ENCODE measurements at regions not wholly inside any gene's neighbourhood (a gene's known extent, or its start where the extent isn't known, plus 50 kb on each side); places are given as distances from the start of the nearest gene placed in this dataset.

DNA sequence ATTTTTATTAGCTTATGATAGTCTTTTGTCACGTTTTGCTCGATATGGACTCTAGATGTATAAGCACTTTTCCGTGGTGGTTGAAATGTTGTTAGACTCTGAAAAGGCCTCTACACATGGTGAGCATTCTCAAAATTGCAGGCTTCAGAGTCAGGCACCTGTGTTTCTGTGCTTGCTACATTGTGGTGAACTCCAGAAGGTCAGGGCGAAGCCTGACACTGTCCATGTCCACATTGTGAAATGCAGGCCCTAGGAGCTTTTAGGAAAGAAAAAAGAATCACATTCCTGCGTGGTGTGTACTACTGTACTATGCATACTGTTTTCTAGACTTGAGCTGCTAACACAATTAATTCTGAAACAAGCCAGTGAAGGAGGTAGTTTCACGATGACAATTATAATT, 86.3 kb downstream of the HS3ST1 start:
- no peak for FAIRE-seq

DNA sequence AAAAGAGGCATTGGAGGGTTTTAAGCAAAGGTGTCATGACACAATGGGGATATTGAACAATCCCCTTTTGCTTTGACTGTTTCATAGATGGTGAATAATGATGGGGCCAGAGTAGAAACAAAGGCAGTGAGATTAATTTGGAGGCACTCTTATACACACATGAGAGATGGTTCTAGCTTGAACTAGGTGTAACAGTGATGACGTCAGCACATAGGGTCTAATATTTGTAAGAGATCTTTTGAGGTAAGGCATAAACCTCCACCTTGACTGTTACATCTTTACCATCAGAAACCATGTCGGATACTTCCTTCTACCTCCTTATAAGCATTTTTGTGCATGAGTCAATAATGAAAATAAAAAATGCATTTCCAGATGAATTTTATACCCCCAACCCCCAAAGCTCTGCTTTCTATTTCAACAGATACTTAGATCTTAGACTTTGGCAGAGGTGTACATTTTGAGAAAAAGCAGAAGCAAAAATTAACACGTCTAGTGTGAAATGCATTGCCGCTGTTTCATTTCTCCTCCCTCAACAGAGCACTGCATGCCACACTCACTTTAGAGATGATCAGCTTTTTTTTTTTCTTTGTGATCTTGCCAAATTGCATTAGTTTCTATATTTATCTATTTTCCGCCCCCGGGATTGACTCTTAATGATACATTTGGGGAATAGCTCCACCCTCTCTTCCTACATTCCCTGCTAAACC, 87.2 kb downstream of the HS3ST1 start:
- no peak for FAIRE-seq

DNA sequence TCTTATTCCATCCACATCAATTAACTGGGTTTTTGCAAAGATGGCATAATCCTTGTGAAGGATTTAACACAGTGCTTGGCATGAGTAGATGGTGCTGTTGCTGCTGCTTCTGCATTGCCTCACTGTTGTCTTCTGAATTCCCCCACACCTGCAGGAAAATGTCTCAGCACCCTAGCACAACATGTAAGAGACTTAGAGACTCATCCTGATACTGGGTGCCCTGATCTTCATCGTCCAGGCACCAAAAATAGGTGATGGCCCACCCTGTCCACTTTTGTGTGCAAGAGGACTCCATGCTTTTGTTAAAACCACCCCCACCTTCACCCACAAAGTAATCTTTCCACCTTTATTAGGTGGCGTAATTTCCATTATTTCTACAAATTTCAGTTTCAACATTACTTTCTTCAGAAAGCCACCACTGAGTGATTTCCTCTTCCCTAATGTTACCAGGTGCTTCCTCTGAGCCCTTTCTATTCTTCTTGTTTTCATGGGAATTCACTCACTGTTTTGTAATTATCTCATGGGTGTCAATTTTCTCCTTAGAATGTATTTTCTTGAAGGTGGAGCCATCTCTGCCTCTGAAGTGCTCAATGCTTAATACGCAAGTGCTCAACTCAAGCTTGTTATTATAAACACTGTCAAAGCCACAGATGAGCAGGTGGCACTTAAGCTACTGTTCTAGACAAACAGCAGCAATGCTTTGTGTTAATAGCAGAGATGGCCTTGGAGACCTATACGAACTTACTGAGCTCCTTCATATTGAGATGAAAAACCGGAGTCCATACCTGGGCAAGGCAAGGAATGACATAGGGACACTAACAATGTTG, 89.5 kb downstream of the HS3ST1 start:
- no peak for FAIRE-seq

DNA sequence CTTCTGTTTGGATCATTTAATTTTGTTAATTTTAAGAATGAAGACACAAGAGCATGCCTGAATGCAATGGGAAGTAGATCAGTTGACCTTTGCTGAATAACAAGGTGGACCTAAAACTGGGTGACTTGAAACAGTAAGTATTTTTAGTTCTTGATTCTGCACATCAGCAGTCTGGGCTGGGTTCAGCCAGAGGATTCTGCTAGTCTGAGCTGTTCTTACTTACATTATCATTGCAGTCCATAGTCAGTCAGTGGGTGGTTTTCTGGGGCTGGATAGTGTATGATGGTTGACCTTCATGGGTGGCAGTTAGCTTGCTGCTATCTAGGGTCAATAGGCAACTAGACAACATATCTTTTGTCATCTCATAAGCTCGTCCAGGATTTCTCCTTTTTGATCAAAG, 91.4 kb downstream of the HS3ST1 start:
- FAIRE-seq, result no peak

DNA sequence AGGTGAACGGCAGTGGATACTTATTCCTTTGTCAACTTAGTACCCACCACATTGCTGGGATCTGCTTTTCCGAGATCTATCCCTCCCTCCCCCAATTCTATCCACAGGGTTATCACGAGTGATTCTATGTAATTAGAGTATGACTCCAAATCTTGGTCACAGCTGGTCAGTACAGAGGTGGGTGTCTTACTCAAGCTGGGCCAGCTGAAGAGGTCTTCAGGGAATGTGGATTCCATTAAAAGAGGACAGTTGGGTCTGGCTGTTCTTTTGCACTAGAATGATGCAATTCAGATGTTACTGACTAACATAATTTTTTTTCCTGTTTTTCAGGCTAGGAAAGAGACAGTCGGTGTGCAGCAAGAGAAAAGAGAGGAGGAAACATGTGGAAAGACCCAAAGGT, 92.3 kb downstream of the HS3ST1 start:
- FAIRE-seq, result no peak

DNA sequence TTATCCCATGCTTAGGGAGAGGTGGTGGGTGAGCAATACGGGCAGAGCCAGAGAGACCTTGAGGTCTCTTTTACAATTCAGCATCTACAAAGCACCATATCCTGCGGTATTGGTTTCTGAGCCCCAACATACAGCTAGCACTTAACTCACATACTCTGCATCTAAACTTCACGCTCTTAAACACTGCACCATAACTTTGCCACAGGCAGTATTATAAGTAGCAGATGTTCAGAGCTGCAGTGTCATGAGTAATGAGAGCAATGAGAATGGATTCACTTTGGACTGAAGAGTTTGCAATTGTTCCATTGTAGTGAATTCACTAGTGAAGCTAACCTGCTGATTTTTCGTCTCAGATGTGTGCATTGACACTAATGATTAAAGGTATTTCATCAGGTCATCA, 93.8 kb downstream of the HS3ST1 start:
- FAIRE-seq, result no peak

DNA sequence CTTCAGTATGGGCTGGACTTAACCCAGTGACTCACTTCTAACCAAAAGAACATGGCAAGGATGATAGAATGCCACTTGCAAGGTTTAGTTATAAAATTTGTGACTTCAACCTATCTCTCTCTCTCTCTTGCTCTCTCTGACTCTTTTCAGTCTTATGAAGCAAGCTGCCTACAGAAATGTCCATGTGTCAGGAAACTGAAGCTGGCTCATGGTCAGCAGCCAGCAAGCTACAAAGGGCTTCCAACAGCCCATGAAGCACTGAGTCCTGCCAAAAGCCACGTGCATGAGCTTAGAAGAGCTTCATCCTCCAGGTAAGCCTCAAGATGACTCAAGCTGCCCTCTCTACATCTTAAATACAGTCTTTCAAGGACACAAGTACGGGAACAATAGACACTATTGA, 100.3 kb downstream of the HS3ST1 start:
- FAIRE-seq, result no peak

DNA sequence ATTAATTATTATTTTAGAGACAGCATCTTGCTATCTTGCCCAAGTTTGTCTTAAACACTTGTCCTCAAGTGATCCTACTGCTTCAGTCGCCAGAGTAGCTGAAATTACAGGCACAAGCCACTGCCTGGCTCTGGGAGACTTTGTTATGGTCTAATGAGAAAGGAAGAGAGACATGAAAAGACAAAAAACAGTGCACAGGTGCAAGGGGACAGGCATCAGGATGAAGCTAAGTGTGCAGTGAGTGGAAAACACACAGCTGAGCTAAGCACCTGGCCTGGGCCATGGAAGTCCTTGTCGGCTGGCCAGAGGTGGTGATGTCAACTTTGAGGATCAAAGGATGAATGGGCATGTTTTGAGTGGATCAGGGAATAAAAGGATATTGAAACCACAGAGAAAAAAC, 102.7 kb downstream of the HS3ST1 start:
- FAIRE-seq, result no peak

DNA sequence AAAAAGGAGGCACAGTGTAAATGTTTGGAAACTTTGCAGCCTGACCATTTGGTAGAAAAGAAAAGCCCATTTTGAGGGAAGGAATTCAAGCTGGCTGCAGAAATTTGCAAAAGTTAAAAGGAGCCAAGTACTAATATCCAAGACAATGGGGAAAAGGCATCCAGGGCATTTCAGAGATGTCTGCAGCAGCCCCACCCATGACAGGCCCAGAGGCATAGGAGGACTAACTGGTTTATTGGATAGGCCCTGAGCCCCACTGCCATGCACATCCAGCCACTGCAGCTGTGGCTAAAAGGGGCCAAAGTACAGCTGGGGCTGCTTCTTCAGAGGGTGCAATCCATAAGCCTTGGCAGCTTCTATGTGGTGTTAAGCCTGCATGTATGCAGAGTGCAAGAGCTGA, 104.9 kb downstream of the HS3ST1 start:
- no peak for FAIRE-seq

DNA sequence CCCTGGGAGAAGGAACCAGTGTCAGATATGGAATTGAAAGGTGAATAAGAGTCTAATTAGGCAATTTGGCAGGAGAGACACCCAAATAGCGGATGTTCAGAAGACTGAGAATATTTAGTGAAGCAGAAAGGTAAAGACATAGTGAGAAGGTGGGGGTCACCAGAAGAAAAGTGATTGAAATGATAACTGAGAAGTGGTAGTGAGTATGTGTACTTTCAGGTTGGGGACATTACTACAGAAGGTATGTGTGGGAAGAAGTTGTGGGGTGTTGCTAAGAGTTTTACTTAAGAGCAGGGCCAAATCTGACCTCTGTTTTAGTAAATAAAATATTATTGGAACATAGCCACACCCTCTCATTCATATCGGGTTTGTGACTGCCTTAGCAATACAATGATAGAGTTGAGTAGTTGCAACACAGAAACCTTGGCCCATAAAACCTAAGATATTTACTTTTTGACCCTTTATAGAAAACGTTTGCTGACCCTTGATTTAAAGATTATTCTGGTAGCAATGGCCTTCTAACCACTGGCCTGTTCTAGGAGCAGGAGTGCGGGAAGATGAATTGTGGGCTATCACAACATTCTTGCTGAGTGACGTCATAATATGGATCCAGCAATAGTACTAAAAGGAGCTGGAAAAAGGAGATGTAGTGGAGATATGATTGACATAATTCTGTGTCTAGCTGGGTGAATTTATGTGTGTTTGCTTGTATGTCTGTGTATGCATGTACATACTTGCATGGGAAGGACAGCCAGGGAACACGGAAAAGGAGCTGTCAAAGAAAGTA, 115.3 kb downstream of the HS3ST1 start:
- FAIRE-seq, result no peak

DNA sequence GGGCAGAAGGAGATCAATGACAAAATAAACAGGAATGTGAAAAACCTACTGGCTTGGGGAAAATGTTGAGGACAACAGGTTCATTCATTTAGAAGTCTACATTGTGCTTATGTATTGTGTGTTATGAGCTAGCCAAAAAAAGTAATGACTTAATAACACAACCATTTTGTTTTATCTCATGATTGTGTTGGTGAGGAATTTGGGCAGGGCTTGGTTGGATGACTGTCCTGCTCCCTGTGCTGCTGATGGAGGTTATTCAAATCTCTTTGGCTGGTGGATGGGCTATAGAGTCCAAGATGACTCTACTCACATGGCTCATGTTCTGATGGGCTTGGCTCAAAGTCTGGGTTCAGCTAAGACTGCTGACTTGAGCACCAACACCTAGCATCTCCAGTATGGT, 116.3 kb downstream of the HS3ST1 start:
- FAIRE-seq, result no peak

DNA sequence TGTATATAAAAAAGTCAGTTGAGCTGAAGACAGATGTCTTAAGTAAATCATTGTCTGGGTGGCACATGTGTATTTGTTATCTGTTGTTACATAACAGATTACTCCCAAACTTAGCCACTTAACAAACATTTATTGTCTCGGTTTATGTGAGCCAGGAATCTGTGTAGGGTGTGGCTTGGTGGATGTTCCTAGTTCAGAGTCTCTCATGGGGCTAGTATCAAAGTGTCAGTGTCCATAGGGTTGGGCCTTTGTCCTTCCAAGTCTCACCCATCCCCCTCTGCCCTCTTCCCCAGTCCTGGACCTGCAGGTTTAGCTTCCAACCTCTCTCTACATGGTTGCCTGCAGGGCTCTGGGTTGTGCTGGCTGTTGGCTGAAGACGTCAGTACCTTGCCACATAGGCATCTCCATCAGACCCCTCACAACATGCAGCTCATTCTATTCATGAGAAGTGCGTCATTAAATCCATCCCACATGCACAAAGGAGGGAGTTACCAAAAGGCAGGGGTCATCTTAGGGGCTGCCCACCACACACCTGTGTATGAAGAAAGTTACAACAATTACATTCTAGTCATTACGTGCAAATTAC, 127.5 kb downstream of the HS3ST1 start:
- no peak for FAIRE-seq

DNA sequence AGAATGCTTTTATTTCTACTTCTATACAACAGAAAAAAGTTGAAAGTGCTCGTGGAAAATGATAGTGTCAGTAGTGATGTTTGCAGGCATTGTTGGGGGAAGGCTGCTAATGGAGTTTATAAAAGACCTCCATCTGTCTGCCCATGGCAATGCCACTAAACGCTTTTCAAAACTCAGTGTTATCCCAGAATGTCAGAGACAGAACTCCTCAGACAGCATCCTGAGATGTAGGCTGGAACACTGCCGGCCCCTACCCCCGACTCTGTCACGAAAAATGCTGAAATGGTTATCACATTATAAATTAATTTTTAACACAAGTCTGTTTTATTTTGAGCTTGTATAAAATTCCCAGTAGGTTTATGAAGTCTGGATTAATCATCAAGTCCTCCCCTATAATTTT, 128.9 kb downstream of the HS3ST1 start:
- FAIRE-seq, result no peak

DNA sequence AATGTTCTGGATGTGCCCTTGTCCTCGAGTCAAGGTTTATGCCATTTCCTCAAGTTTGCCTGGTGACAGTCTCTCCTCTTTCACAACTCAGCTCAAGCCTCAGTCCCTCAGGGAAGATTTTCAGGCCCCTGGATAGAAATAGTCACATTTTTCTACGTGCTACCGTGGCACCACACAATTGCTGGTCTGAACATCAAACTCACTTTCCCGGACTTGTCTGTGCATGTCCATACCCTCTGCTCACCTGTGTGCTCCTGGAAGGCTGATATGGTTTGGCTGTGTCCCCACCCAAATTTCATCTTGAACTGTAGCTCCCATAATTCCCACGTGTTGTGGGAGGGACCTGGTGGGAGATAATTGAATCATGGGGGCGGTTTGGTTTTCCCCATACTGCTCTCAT, 129.7 kb downstream of the HS3ST1 start:
- FAIRE-seq, result no peak

DNA sequence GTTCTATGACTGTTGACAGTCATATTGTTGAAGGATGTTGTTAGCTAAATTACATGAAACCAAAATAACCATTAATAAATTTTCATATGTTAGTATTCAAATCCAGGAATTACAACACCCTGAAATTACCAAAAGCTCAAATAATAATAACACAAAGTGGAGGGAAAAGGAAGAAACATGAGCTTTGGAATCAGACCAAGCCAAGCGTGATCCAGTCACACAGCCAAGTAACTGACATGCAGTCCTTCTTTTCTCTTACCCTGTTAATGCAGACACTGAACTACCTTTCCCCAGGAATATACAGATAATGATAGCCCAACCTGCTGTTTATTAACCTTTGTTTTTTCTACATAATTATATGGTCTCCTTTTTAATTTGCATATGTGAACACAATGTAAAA, 130.2 kb downstream of the HS3ST1 start:
- no peak for FAIRE-seq

DNA sequence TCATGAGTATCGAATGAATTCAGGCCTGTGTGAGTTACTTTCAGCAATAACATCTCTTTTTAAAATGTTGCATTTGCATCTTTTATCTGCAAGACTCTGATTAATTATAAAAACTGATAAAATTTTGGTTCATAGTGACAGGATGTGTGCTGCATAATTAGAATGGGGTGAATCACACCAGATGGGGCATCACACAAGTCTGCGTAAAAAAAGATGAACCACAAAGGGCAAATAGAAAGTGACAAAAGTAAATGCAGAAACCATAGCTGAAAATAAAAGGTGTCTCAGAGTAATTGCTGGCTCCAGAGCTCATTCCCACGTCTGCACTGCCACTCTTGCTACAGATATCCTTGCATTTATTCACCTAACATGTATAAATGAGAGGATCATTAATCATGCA, 131.1 kb downstream of the HS3ST1 start:
- FAIRE-seq, result no peak

DNA sequence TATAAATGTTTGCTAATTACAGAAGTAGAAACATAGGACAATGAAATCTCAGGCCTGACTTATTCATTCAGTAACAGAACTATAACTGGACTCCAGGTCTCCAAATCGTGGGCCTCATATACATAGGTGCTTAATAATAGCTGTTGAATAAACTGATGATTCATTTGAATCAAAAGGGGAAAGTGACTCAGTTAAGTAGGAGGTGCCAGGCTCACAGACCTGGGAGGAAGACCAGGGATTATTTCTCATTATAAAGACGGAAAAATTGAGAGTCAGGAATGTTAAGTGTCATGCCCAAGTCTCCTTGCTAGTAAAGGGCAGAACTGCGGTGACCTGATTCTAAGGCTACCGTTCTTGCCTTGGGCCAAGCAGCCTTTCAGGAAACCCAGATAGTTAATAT, 131.5 kb downstream of the HS3ST1 start:
- FAIRE-seq, result no peak

DNA sequence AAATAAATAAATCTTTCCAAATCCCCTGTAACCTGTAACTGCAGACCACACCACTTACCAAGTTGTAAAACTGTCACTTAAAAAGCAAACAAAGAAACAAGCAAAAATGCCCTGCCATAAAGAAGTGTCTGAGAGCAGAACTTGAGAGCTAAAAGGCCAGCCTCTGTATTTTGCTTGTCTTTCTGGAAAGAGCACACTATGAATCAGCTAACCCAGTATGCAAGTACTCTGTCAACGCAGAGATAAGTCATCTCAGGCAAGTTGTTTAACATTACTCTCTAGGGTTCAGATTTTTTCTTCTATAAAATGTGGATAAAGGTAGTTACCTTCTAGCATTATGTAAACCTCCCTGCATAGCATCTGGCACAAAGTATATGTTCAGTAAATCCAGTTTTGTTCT, 134.8 kb downstream of the HS3ST1 start:
- no peak for FAIRE-seq

DNA sequence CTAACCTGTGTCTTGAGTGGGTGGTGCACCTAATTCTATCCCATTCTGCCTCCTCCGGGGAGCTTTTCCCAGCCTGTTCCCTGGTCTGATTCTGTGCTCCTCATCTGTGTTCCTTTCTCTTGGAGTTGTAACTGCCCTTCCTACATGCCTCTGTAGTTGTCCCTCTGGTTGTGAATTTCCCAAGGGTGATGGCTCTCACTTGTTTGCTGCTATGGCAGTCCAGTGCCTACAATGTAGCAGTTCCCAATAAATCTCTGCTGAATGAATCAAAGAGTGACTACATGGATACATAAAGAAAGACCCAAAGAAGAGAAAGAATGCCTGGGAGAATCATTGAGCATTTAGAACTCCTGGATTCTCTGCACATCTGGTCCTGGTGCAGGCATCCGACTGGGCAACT, 141.6 kb downstream of the HS3ST1 start:
- FAIRE-seq, result no peak

DNA sequence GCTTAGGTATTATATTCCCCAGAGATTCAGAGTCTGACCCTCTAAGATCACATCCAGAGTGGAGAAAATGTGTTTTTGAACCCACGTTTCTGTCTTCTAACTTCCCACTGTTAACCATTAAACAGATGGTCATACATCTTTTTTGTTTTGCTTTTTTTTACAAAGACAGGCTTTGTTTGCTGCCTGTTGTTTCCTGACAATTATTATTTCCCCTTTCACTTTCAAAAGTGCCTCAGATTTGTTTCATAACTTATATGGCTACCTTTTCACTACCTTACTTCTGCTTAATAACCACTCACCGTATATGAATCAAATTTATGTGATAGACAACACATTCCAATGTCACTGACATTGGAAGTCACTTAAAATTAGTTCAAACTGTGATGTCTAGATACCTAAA, 142.2 kb downstream of the HS3ST1 start:
- FAIRE-seq, result no peak

DNA sequence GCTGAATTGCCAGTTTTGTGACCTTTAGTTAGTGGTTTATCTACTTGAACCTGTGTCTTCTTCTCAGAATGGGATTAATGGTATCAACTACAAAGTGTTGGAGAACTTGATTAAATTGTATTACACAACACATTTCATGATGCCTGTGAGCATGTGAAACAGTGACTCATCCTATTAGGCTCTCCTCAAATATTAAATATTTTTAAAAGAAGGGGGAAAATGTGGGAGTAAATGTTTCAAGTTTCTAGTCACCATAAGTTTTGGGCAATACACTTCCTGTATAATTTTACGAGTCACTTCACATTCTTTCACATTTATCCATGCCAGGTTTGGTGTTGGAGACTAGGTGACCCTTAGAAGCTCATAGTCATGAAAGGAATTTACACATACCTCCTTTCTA, 147.0 kb downstream of the HS3ST1 start:
- no peak for FAIRE-seq

DNA sequence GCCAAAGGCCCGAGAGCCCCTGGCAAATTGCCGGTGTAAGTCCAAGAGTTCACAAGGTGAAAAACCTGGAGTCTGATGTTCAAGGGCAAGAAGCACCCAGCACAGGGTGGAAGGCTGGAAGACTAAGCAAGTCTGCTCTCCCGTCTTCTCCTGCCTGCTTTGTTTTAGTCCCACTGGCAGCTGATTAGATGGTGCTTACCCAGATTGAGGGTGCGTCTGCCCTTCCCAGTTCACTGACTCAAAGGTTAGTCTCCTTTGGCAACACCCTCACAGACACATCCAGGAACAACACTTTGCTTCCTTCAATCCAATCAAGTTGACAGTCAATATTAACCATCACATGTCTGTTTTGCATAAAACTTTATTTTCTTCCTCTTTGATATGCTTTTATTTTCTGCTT, 157.4 kb downstream of the HS3ST1 start:
- no peak for FAIRE-seq

DNA sequence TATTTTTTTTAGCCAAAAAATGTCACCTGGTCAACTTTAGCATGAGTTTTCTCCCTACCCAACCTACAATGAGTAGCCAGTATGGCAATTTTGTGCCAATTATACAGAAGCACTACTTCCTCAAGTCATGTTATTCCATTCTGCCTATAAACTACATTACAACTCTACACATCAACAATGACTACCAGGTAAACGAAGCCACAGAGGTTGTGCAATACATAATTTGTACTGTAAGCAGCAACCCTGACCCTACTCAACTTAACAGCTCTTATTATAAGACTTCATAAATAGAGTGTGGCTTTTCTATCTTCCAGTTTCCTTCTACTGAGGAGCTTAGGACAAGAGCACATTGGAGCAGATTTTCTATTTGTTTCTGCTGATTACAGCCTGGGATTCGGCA, 160.5 kb downstream of the HS3ST1 start:
- FAIRE-seq, result no peak

DNA sequence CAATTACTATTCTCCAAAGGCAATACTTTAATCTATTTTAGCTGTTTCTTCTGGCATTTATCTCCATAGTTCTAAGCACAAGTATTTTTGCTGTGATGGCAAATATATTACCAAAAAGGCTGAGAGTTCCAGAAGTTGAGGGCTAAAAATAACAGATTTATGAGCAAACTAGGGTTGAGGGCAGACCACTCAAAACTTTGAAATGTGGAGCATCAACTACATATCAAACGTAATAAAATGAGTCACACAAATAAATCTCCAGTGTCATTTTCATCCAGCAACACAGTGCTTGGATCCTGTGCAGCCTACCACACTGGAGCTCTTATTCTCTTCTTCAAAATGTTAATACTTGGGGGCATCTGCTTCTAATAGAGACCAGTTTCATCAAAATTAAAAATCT, 163.9 kb downstream of the HS3ST1 start:
- FAIRE-seq, result no peak
